NCI-H446 (cell line): ENCODE measurements at regions not wholly inside any gene's neighbourhood (a gene's known extent, or its start where the extent isn't known, plus 50 kb on each side); places are given as distances from the start of the nearest gene placed in this dataset.

ENCODE experiments used
- DNase-seq, 2 experiments: peaks; one replicate each; lab custom pipeline; 2025; lab: John Stamatoyannopoulos, UW

DNA sequence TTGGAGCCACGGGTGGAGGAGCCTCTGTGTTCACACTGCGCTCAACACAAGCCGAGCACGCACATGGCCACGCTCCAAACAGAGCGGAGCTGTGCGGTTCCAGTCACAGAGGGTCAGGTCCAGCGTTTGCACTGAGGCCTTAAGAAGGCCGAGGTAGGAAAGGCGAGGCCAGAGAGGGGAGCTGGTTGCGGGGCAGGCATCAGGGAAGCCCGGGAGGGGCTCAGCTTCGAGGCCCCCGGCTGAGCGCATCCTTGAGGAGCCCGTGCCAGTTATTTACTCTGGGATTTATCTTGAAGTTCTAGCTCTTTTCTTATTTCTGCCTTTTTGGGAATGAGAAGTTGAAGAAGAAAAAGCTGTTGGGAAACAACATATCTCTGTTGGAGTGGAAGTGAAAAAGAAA is 140.8 kb downstream of the IRX1 start:
- no peak for DNase-seq

DNA sequence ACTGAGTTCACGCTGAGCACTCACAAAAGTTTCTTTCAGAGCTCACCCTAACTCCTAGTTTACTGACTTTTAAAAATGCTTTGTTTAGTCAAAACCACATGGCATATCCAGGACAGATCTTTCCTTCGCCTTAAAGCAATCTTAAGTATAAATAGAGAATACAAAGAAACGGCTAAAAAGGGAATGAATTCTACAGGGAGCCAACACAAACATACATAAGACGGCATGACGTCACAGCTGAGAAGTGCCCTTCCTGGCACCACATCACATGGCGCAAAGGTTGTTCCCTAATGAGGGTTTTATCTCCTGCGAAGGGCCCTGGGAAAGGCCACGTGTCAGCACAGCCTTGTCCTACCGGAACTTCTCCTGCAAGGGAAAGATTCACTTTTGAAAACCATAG is 141.3 kb downstream of the IRX1 start:
- no peak for DNase-seq

DNA sequence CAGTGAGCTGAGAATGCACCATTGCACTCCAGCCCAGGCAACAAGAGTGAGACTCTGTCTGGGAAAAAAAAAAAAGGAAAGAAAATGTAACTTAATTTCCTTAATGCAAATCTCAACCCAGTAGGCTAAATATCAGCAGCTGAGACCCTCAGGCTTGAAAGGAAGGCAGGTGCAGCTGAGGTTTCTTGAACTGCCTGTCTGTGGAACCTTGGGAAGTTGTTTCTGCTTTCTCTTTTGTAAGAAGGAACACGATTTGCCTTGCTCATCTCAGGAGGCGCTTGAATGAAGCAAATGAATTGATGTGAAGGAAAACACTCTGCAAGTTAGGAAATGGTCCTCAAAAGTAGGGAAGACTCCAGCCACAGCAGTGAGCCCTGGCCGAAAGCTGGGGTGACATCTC is 143.3 kb downstream of the IRX1 start:
- DNase-seq = no peak

DNA sequence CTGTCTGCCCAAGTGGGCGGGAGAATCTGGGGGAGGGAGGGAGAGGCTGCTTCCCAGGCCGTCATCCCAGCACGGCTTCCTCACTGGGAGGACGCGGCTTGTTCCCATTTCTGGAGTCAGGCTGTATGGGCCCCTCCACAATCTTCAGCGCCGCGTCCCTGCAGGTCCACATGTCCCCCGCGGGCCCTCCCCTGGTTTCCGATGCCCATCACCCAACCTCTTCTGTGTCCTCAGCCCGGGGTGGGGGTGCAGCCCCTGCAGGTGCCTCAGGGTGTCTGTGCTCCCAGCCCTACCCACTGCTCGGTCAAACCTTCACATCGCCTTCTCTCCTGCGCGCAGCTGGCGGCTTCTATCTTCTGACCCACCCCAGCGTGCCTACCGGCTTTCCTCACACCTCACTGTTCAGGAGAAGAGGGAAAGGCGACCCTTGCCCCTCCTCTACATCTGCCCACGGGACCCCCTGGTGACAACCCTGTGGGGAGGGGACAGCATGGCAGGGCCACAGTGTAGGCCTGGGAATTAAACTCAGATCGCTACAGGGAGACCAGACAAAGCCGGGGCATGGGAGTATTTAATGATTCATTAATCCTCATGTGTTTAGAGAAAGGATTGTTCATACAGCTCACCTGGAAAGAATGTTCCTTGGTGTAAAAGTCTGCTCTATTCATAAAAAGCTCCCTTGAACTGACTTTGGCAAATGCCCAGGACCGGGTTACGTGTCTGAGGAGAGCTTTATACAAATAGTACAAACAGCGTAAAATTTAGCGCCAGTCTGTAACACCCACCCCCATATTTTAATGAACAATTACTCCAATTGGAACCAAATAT is 145.1 kb downstream of the IRX1 start:
- DNase-seq = no peak

DNA sequence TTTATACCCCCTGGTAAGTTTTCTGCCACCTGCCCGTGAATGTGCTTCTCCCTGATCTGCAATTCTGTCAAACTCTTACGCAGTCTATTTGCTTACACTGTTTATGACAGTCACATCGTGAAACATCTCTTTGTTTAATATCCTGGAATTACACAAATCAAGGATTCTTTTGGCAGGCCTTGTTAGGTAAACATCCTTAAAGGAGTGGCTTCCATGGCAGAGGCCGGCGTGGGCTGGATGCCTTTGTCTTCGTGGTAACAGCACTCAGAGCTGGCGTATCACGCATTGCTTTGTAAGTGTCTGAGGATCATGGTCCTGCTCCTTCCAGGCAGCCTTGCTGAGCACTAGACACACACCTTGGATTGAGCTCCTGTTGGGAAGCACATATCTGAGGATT is 145.7 kb downstream of the IRX1 start:
- DNase-seq = no peak

DNA sequence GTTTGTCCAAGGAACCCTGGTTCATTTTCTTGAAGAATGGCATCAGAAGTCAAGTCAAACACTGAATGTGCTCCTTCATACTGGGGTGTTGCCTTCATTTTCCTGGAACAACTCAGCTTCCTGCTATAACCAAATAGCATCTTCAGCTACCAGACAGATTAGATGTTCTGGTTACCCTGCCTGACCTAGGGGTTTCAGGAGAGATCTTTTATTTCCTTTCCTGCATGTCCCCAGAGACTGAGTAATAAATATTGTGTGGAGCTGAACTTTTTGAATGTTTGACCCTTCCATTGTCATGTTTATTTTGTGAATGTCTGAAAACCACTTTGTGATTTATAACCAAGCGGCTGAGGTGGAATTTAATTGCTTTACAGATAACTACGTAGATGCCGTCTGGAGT is 147.1 kb downstream of the IRX1 start:
- DNase-seq = no peak

DNA sequence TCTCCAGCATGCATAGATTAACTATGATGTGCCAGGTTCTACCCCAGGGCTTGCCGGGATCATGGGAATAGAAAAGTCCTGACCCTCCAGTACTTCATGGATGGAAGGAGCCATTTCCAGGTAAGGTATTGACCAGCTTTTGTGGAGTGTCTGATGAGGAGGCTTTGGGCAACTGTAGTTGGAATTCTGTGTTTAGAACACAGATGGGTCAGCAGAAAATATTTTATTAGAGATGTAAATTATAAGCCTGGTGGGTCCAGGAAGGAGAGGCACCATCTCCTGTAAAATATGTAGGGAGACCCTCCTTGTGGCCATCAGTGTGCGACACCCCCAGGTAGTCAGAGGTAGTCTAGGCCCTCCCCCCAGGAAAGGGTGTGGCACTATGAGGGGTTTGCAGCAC is 156.2 kb downstream of the IRX1 start:
- DNase-seq = no peak

DNA sequence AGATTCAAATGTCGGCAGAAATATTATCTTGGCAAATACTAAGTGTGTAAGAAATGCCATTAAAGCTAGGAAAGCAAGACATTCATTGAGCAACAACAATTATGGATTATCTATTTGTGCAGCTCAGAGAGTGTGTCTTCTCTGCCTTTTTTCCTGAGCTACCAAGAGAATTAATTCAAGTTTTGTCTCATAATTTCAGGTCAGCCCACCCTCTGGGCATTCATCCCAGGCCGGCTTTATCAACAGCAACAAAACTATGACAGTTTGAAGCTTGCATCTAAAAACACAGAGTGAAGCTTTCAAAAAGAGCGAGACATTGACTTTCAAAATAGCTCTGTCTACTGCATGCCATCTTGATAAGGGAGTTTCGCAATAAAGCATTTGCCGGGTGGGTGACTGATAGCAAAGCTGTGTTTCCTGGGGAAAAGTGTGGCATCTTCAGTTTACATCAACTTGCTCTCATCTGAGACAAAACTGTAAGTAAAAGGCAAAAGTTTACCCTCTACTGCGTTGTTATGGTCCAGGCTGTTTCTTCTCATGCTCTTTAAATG is 182.4 kb downstream of the IRX1 start:
- no peak for DNase-seq

DNA sequence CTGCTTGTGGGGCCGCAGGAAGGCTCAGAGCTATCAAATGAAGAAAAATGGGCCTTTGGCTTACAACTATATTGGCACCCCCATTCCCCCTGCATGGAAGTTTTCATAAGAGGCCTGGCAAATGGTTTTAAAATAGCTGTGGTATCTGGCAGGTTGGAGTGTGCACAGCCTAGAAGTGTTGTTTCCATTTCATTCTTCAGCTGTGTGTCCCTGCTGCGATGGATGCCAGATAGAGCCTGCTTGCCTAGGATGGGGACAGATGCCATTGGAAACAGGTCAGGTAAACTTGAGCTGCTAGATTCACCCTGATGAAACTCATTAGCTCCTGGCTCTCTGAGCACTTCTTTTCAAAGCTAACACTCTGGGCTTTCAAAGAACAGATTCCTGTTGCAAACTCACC is 183.3 kb downstream of the IRX1 start:
- DNase-seq = no peak

DNA sequence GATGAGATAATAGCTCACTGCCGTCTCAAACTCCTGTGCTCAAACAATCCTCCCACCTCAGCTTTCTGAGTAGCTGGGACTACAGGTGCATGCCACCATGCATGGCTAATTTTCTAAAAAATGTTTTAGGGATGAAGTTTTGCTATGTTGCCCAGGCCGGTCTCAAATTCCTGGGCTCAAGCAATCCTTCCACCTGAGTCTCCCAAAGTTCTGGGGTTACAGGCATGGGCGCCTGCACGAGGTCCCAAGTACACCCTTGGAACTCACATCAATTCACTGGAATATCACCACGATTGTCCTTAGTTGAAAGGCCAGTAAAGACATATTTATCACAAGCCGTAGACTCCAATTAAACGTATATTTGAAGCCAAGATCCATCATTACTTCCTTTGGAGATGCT is 184.6 kb downstream of the IRX1 start:
- no peak for DNase-seq

DNA sequence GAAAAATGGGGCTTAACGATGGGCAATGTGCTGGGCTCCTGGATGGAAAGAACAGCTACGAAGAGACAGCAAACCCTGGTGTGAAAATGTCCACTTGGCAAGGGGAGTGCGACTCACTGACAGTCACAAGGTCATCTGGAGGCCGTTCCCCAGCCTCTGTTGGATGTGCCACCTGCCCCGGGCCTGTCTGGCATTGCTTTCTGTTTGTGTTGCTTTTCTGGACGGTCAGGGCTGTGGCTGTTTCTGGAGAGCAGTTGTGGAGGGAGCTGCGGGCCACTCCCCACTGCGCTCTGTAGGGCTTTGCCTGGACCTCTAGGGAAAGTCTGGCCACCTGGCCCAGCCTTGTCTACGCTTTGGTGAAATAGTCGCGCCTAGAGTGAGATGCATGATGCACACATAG is 185.3 kb downstream of the IRX1 start:
- no peak for DNase-seq

DNA sequence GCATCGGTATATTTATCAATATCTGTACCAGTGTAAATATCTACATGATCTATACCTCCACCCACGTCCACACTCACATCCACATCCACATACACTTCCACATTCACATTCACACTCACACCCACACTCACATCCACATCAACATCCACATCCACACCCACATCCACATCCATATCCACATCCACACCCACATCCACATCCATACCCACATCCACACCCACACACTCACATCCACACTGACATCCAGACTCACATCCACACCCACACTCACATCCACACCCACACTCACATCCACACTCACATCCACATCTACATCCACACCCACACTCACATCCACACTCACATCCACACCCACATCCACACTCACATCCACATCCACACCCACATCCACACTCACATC is 189.2 kb downstream of the IRX1 start:
- no peak for DNase-seq

DNA sequence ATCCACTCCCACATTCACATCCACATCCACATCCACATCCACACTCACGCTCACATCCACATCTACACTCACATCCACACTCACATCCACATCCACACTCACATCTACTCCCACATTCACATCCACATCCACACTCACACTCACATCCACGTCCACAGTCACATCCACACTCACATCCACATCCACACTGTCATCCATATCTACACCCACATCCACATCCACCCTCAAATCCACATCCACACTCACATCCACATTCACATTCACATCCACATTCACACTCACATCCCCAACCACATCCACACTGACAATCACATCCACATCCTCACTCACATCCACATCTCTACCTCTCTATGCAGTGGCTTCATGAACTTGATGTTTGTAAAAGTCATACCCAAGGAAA is 190.5 kb downstream of the IRX1 start:
- no peak for DNase-seq

DNA sequence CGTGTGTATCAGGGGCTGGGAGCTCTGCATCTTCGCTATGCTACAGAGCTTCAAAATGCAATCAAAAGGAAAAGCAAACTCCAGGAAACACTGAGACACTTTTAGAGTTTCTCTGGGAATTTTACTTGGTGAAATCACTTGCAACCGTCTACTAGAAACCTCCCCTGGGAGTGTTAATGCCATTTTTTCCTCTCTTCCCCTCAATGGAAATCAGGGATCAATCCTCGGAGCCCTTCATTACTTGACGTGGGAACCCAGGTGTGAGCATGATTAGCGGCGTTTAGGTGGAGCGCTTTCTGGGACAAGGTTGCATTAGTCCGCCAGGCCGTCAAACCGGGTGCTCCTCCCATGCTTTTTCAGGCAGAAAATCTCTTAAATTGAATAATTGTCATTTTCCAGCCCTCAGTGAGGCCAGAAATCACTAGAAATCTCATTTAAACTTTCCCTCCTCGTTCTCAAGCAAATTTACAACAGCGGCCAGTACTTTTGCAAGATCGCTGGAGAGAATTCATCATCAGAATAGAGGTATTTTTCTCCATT is 191.3 kb downstream of the IRX1 start:
- DNase-seq = no peak

DNA sequence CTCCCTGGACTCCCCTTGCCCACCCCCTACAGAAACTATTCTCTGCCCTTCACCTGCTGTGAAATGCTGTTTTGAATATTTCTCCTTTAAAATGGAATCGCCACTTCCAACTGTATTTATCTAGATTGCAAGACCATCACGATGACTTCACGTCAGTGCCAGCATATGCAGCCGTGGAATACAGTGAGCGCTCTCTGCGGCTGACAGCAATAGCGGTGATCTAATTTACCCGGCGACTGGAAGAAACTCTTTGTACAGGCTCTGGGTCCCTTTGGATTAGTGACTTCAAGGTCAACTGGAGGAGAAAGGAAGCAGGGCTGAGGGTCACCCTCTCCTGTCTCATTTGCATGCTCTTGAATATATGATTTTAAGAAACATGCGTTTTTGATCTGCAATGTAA is 192.0 kb downstream of the IRX1 start:
- no peak for DNase-seq

DNA sequence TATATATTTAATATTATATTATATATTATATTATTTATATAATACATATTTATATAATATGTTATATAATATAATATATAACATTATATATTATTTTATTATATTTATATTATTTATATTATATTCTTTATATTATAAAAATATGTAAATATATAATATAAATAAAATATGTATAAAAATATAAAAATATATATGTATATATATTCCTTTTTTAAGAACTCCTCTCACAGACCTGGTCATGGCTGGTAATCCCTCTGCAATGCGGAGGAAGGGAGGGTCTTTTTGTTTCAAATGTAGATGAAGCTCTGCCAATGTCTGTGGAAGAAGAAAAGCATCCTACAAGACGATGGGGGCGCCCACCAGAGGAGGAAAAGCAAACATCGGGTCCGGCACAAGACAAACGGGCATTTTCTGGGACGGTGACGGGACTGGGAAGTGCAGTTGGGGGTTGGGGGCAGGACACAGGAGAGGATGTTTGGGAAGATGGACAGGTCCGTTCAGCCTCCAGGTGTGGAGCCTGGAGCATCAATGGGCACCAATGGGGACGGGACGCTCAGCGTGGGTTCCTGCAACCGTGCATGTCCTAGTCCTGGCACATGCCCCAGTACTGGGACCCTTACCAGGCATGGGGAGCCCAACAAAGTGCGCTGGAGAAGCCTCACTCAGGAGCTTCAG is 194.0 kb downstream of the IRX1 start:
- no peak for DNase-seq

DNA sequence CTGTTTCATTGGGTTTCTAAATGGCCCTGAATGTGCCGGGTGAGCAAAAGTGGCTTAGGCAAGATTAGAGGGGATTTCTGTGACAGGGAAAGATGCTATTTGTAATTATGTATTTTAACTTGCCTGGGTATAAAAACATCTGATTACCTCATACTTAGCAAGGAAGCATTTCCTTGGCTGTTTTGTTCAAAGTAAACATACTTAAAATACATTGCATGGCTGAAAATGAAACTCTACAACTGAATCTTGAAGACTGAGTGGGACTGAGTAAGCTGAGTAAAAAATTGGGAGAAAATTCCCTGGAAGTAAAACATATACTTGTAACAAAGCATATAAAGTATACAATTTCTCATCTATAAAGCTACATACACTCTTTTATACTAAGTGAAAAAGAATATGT is 197.5 kb downstream of the IRX1 start:
- no peak for DNase-seq

DNA sequence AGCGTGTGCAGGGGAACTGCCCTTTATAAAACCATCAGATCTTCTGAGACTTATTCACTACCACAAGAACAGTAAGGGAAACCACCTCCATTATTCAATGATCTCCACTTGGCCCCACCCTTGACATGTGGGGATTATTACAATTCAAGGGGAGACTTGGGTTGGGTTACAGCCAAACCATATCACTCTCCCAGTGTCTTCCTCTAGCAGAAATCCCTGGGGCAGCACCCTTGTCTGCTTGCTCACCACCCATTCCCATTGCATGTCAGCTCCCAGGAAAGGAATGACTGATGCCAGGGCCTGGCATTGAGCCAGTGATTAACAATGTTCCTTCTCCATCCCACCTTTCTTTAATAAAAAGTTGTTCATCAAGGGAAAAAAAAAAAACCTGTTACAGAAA is 199.0 kb downstream of the IRX1 start:
- no peak for DNase-seq

DNA sequence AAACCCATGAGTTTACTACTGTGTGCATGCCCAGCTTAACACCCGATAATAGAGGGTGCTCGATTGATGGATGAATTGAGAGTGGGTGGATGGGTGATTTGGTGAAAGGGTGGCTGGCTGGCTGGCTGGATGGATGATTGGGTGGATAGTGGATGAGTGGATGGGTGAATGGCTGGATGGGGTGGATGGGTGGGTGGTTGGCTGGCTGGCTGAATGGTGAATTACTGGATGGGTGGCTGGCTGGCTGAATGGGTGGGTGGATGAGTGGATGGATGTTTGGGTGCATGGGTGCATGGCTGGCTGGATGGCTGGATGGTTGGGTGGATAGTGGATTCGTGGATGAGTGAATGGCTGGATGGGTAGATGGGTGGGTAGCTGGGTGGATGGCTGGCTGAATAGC is 201.1 kb downstream of the IRX1 start:
- DNase-seq = no peak

DNA sequence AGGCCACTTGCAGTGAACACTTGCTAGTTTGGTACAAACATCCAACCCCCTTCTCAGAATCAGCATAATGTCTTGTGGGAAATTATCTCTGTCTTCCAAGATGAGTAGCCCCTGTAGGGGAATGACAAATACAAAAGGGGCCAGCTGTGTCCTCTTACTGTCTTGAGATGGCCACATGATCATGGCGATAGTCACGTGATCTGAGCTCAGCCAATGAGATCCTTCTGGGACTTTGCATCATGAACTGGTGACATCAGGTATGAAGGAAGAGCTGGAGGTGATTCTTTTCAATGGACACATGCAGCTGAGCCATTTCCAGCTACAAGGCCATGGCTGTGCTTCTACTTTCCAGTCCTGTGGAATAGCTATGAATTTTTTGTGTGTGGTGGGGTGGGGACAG is 206.3 kb downstream of the IRX1 start:
- no peak for DNase-seq

DNA sequence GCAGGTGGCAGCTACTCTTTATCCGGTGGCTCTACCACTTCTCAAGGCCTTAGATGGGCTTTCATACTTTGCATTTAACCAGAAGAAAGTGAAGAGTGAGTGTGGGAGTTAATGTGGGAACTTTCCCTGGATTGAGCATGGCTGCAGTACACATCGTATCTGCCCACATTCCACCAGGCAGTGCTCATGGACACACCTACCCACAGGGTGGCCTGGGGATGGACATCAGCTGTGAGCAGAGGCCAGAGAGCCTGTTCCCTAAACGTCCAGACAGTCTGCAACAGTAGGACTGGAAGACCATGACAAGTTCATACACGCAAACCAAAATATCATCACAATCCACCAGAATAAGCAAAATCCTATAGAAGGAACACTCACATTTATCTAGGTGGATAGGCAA is 213.8 kb downstream of the IRX1 start:
- no peak for DNase-seq

DNA sequence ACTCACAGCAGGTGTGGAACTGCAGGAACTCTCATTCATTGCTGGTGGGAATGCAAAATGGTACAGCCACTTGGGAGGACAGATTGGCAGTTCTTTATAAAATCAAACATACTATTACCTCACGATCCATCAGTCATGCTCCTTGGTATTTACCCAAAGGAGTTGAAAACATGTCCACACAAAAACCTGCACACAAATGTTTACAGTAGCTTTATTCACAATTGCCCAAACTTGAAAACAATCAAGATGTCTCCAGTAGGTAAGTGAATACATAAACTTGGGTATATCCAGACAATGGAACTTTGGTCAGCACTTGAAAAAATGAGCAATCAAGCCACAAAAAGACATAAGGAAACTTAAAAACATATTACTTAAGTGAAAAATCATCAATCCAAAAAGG is 215.5 kb downstream of the IRX1 start:
- no peak for DNase-seq

DNA sequence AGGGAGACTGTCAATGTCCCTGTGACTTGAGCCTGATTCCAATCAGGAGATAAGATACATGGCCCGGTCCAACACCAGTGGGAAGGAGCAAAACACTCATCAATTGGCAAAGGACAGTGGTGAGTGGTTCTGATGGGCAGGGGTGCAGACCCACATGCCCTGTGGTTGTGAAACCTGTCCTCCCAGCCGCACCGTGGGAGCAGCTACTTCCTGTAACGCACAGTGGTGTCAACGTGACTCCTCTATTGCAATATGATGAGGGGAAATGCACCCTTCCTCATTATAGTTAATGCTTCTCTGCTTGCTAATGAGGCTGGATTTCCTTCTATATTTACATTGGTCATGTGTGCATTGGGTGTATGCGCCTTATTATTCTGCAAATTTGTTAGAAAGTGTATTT is 223.0 kb downstream of the IRX1 start:
- DNase-seq = no peak
